ENCODE measurements at regions not wholly inside any gene's neighbourhood (a gene's known extent, or its start where the extent isn't known, plus 50 kb on each side); places are given as distances from the start of the nearest gene placed in this dataset.

- TF ChIP-seq ATF2 (CRISPR knock-in tag; IDR thresholded peaks at IDR 0.05) (no peak), ZNF316 (IDR thresholded peaks at IDR 0.05) (no peak), NFE2 (IDR thresholded peaks at IDR 0.05; ENCODE audit: low read depth) (no peak), NCOR1 (IDR thresholded peaks at IDR 0.05) (no peak), MAX (CRISPR knock-in tag; IDR thresholded peaks at IDR 0.05) (no peak), L3MBTL2 (IDR thresholded peaks at IDR 0.05) (no peak), RHOXF2B (CRISPR knock-in tag; conservative IDR thresholded peaks at IDR 0.05) (no peak), FIP1L1 (IDR thresholded peaks at IDR 0.05; ENCODE audit: low read depth, low read length, poor library complexity, severe bottlenecking) (no peak), GABPA (tag; conservative IDR thresholded peaks at IDR 0.05; ENCODE audit: low read depth) (no peak), CTCF (IDR thresholded peaks at IDR 0.05 in 2 of 3, conservative IDR thresholded peaks at IDR 0.05 in 1 of 3; ENCODE audit: insufficient read depth in 2 of 3, low read depth in 1 of 3, low read length in 3 of 3) (no peak), RAD51 (IDR thresholded peaks at IDR 0.05; ENCODE audit: borderline replicate concordance, low read depth) (no peak), ZC3H4 (CRISPR knock-in tag; IDR thresholded peaks at IDR 0.05; ENCODE audit: borderline replicate concordance) (no peak)
- TF ChIP-seq, protein P1, sequence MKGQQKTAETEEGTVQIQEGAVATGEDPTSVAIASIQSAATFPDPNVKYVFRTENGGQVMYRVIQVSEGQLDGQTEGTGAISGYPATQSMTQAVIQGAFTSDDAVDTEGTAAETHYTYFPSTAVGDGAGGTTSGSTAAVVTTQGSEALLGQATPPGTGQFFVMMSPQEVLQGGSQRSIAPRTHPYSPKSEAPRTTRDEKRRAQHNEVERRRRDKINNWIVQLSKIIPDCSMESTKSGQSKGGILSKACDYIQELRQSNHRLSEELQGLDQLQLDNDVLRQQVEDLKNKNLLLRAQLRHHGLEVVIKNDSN (CRISPR knock-in tag; IDR thresholded peaks at IDR 0.05), result no peak
Measured at GRCh38 chr5:82497242-82497641, 219.1 kb upstream of the RPS23 start.
